A549 (cell line): ENCODE measurements at regions not wholly inside any gene's neighbourhood (a gene's known extent, or its start where the extent isn't known, plus 50 kb on each side); places are given as distances from the start of the nearest gene placed in this dataset.

Source experiments
- ATAC-seq, 2 experiments: fragments of 200-7000 bp in 1 of 2; fragments of >200 bp in 1 of 2; cut with Nextera tagmentation in 1 of 2; cut with Tn5 transposase in 1 of 2; 3 replicates each; pipeline versions ENCODE4 v1.8.0 to v1.9.1; 2018 to 2020; ENCODE audit warnings: mild to moderate bottlenecking in 1 of 2, moderate library complexity in 1 of 2
- CTCF ChIA-PET: fragments of 300-600 bp; sonication (Branson Sonifier 250); formaldehyde crosslinking; extraction: SDS; loops from one replicate; lab custom pipeline; 2021; ENCODE audit warnings: antibody characterized with exemption, inconsistent platforms; lab: Yijun Ruan, JAX
- POLR2A ChIA-PET: fragments of 350-600 bp; formaldehyde crosslinking; extraction: SDS; loops from one replicate; lab custom pipeline; 2021; ENCODE audit warnings: antibody characterized with exemption, inconsistent platforms; lab: Yijun Ruan, JAX
- DNase-seq, 2 experiments: peaks; one replicate each; pipeline versions ENCODE4 v3.0.0 to v3.0.0-alpha.2; 2011 to 2016; ENCODE audit warnings: low read depth in 1 of 2, low spot score in 1 of 2
- FAIRE-seq: peaks from 2 replicates; lab custom pipeline; 2011; peaks lifted over from hg19 to GRCh38; lab: Jason Lieb, UNC
- H3K27ac ChIP-seq, 2 experiments: fragments of >200 bp; sonication (Bioruptor Twin); formaldehyde crosslinking; 3 replicates each; pipeline ENCODE4 v1.5.1; 2016 to 2017
- H3K4me1 ChIP-seq: fragments of >200 bp; sonication (Bioruptor Twin); formaldehyde crosslinking; 3 replicates; pipeline ENCODE4 v1.6.1; 2016
- H3K4me2 ChIP-seq: fragments of >200 bp; sonication (Bioruptor Twin); formaldehyde crosslinking; 3 replicates; pipeline ENCODE4 v1.6.1; 2016
- H3K4me3 ChIP-seq: fragments of >200 bp; sonication (Bioruptor Twin); formaldehyde crosslinking; 3 replicates; pipeline ENCODE4 v1.5.1; 2016
- H3K9me3 ChIP-seq: fragments of >200 bp; sonication (Bioruptor Twin); formaldehyde crosslinking; 3 replicates; pipeline ENCODE4 v1.6.1; 2016
- BCL3 ChIP-seq: fragments of >200 bp; sonication (Bioruptor Twin); formaldehyde crosslinking; IDR thresholded peaks from 3 replicates; pipeline ENCODE4 v1.6.1; 2016
- CBX8 ChIP-seq: fragments of 200-600 bp; sonication (generic); IDR thresholded peaks from 2 replicates; pipeline ENCODE4 v1.6.1; 2016
- CEBPB ChIP-seq, 2 experiments: fragments of >200 bp in 1 of 2; sonication (Bioruptor Twin) in 1 of 2; formaldehyde crosslinking in 1 of 2; IDR thresholded peaks; 2 replicates each; pipeline ENCODE4 v1.6.1; 2012 to 2016
- CHD2 ChIP-seq: fragments of 150-350 bp; IDR thresholded peaks from 2 replicates; pipeline ENCODE4 v1.6.1; 2014; ENCODE audit warnings: low read length; ENCODE audit not compliant: partially characterized antibody
- EHF ChIP-seq: fragments of 250-450 bp; sonication (Bioruptor Pico); IDR thresholded peaks from 2 replicates; pipeline ENCODE4 v1.5.0; 2020; ENCODE audit warnings: mild to moderate bottlenecking
- EHMT2 ChIP-seq: fragments of 200-600 bp; sonication (generic); IDR thresholded peaks from 2 replicates; pipeline ENCODE4 v1.6.1; 2016; ENCODE audit warnings: antibody characterized with exemption, low read depth, mild to moderate bottlenecking, moderate library complexity
- EP300 ChIP-seq, 2 experiments: fragments of >200 bp; sonication (Bioruptor Twin); formaldehyde crosslinking; IDR thresholded peaks; 2 replicates in 1 of 2; 3 replicates in 1 of 2; pipeline ENCODE4 v1.6.1; 2016 to 2017
- FOSL2 ChIP-seq, 2 experiments: fragments of 450-650 bp in 1 of 2; fragments of >200 bp in 1 of 2; sonication (Bioruptor Twin) in 1 of 2; formaldehyde crosslinking; IDR thresholded peaks; 2 replicates each; pipeline versions ENCODE4 v1.5.0 to v1.6.1; 2016 to 2020; ENCODE audit warnings: mild to moderate bottlenecking in 1 of 2, moderate library complexity in 1 of 2
- GATA3 ChIP-seq: IDR thresholded peaks from 2 replicates; pipeline ENCODE4 v1.6.1; 2012; ENCODE audit warnings: borderline replicate concordance
- HMGXB4 ChIP-seq: fragments of 250-450 bp; sonication (Bioruptor Pico); IDR thresholded peaks from 2 replicates; pipeline ENCODE4 v1.5.0; 2021; ENCODE audit warnings: mild to moderate bottlenecking, moderate library complexity, borderline replicate concordance
- JUN ChIP-seq, 2 experiments: fragments of >200 bp; sonication (Bioruptor Twin); formaldehyde crosslinking; IDR thresholded peaks; 2 replicates in 1 of 2; 3 replicates in 1 of 2; pipeline ENCODE4 v1.6.1; 2016 to 2017
- JUNB ChIP-seq: fragments of >200 bp; sonication (Bioruptor Twin); formaldehyde crosslinking; IDR thresholded peaks from 2 replicates; pipeline ENCODE4 v1.6.1; 2016
- MYC ChIP-seq: IDR thresholded peaks from 2 replicates; pipeline ENCODE4 v1.6.1; 2012; ENCODE audit warnings: mild to moderate bottlenecking, inconsistent platforms, low read length, improper control_type of control experiment, borderline replicate concordance
- NFE2L2 ChIP-seq: fragments of 150-350 bp; conservative IDR thresholded peaks from 2 replicates; pipeline ENCODE4 v1.6.1; 2014; ENCODE audit warnings: low read length
- NPAS2 ChIP-seq: fragments of 250-450 bp; sonication (Bioruptor Pico); IDR thresholded peaks from 2 replicates; pipeline ENCODE4 v1.8.0; 2022; ENCODE audit warnings: mild to moderate bottlenecking, moderate library complexity, borderline replicate concordance
- POLR2A ChIP-seq: IDR thresholded peaks from 2 replicates; pipeline ENCODE4 v1.6.1; 2012; ENCODE audit warnings: mild to moderate bottlenecking, low read length
- RAD21 ChIP-seq, 2 experiments: fragments of >200 bp in 1 of 2; sonication (Bioruptor Twin) in 1 of 2; formaldehyde crosslinking in 1 of 2; IDR thresholded peaks in 1 of 2; conservative IDR thresholded peaks in 1 of 2; 2 replicates in 1 of 2; 3 replicates in 1 of 2; pipeline ENCODE4 v1.6.1; 2012 to 2018; ENCODE audit warnings: inconsistent platforms in 1 of 2
- SMC3 ChIP-seq: fragments of >200 bp; sonication (Bioruptor Twin); formaldehyde crosslinking; IDR thresholded peaks from 3 replicates; pipeline ENCODE4 v1.6.1; 2018; ENCODE audit warnings: inconsistent platforms
- TFCP2L1 ChIP-seq: fragments of 250-450 bp; sonication (Bioruptor Pico); IDR thresholded peaks from 2 replicates; pipeline ENCODE4 v1.5.0; 2021; ENCODE audit warnings: mild to moderate bottlenecking
- ZFP36 ChIP-seq: fragments of 450-650 bp; IDR thresholded peaks from 2 replicates; pipeline ENCODE4 v1.6.1; 2014; ENCODE audit warnings: borderline replicate concordance; ENCODE audit not compliant: partially characterized antibody
- ZSCAN20 ChIP-seq: fragments of 250-450 bp; sonication (Bioruptor Pico); IDR thresholded peaks from 2 replicates; pipeline ENCODE4 v1.8.0; 2022; ENCODE audit warnings: mild to moderate bottlenecking, moderate library complexity
- WGBS: methylation state at CpG from one replicate; pipeline ENCODE4 v1.1.6; 2017; ENCODE audit errors: missing lambda C conversion rate; 5-methylcytosine and 5-hydroxymethylcytosine counted together

- peak; percentile 50 to 87 for DNase-seq
- CTCF ChIA-PET: interaction anchor here (0.9 to 1.6 kb wide), 5 partner anchors 10 to 829 kb away, joined by 3 to 6 read pairs (median 4); no protein-coding TSS in a partner anchor
- peak overlapping the region; percentile 83 to 84 for H3K27ac ChIP-seq
Measured at GRCh38 chr5:58127255-58128220, 332.3 kb downstream of the PLK2 start.

GRCh38 chr5:58123501-58123900 is 336.4 kb downstream of the PLK2 start:
- H3K9me3 ChIP-seq: no peaks in the 10 kb centered on the region
- peak overlapping the region in 1 of 2 experiments; percentile 24; a peak in 3 of 6 replicates for H3K27ac ChIP-seq
- no peak overlapping the region for H3K4me3 ChIP-seq
- DNase-seq (no peak), ATAC-seq (no peak), FAIRE-seq (no peak)
- peaks cover 31% of the 10 kb centered on the region for H3K4me1 ChIP-seq
- H3K4me2 ChIP-seq: no peak overlapping the region
- TF ChIP-seq EHF (CRISPR knock-in tag) (no peak), EHMT2 (no peak), HMGXB4 (CRISPR knock-in tag) (no peak), CHD2 (no peak), CBX8 (no peak), ZFP36 (no peak), FOSL2 (IDR thresholded peaks at IDR 0.05) (no peak), FOSL2 (CRISPR knock-in tag; IDR thresholded peaks at IDR 0.05) (no peak), TFCP2L1 (CRISPR knock-in tag) (no peak), NFE2L2 (no peak)
- ChIA-PET CTCF (interaction anchor here (1.5 kb wide), 1 partner anchor 338 kb away, joined by 5 read pairs; no protein-coding TSS in a partner anchor), POLR2A (no interaction called here)
- 88% methylated on average over 4 of the region's 4 CpGs for WGBS

More at GRCh38 chr5:58127255-58128220, 332.3 kb downstream of the PLK2 start:
- TF ChIP-seq NPAS2 (CRISPR knock-in tag) (no peak), JUN (IDR thresholded peaks at IDR 0.05) (peak; percentile 74 to 81; a peak in 4 of 5 replicates), POLR2A (no peak), EP300 (IDR thresholded peaks at IDR 0.05) (peak; percentile 80 to 92; a peak in 4 of 5 replicates), RAD21 (conservative IDR thresholded peaks at IDR 0.05 in 1 of 2, IDR thresholded peaks at IDR 0.05 in 1 of 2) (peak in 1 of 2 experiments; percentile 60; a peak in 3 of 5 replicates), CEBPB (IDR thresholded peaks at IDR 0.05) (peak in 1 of 2 experiments; percentile 16; a peak in 1 of 4 replicates), SMC3 (peak; percentile 39; the same call in 2 of the 3 replicates), ZSCAN20 (CRISPR knock-in tag) (no peak), BCL3 (peak; percentile 83; the same call in 2 of the 3 replicates), JUNB (0 out of 2 replicates have a peak, but pooled peaks have one; percentile 35), MYC (no peak), GATA3 (peak; percentile 89)
- ATAC-seq: peak; percentile 86 to 91
- H3K4me1 ChIP-seq: peaks cover 55% of the 10 kb centered on the region
- POLR2A ChIA-PET: interaction anchor here (1.3 kb wide), 1 partner anchor 10 kb away, joined by 6 read pairs; no protein-coding TSS in a partner anchor
- peak overlapping the region; percentile 7; the same call in 1 of the 3 replicates for H3K4me3 ChIP-seq
- no peaks in the 10 kb centered on the region for H3K9me3 ChIP-seq
- H3K4me2 ChIP-seq: peak overlapping the region; percentile 76
- WGBS: 4% methylated on average over 11 of the region's 11 CpGs
- peak; percentile 77 for FAIRE-seq
